Upper lobe of left lung (tissue), 4 donors: ENCODE measurements at regions not wholly inside any gene's neighbourhood (a gene's known extent, or its start where the extent isn't known, plus 50 kb on each side); places are given as distances from the start of the nearest gene placed in this dataset.

Source experiments
- POLR2A ChIP-seq, 4 donors: fragments of 450-650 bp; IDR thresholded peaks; one replicate each; pipeline ENCODE4 v1.5.1; 2016 to 2017; ENCODE audit warnings: antibody characterized with exemption in 4 of 4, mild to moderate bottlenecking in 2 of 4
- TF ChIP-seq, protein P1 (sequence below), 6 experiments: fragments of 450-650 bp in 4 of 6; fragments of 200-600 bp in 2 of 6; sonication (generic) in 2 of 6; IDR thresholded peaks; one replicate each; pipeline ENCODE4 v1.5.1; 2016 to 2019; ENCODE audit warnings: antibody characterized with exemption in 6 of 6

DNA sequence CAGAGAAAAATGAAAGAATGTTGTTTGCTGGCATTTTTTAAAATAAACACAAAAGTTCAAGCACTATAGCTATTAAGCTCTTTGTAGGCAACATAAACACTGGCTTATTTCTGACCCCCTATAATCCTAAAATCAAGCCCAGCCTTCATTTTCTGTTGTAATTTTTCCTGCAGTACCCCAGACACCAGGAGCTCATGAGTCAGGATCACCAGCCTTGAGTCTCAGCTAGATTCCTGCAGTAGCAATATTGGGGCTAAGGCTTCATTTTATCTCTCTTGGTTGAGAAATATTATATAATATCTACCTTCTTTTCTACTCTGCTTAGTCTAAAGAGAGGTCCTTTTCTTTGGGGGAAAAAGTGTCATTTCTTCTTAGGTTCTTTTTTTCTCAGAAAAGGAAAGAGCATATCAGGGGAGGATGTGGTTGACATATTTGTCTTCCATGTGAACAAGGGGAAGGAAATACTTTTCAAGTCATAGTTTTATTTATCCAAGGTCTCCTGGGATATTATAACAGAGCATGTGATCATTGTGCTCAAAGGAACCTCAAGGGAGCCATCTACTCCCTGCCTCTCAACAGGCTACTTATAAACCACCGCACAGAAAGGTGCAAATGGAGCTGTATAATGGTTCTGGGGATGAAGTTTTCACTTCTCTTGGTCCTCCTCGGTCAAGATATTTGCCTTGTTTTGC, 678.3 kb upstream of the NR3C2 start:
- TF ChIP-seq POLR2A (IDR thresholded peaks at IDR 0.05): no peak
- TF ChIP-seq, protein P1, sequence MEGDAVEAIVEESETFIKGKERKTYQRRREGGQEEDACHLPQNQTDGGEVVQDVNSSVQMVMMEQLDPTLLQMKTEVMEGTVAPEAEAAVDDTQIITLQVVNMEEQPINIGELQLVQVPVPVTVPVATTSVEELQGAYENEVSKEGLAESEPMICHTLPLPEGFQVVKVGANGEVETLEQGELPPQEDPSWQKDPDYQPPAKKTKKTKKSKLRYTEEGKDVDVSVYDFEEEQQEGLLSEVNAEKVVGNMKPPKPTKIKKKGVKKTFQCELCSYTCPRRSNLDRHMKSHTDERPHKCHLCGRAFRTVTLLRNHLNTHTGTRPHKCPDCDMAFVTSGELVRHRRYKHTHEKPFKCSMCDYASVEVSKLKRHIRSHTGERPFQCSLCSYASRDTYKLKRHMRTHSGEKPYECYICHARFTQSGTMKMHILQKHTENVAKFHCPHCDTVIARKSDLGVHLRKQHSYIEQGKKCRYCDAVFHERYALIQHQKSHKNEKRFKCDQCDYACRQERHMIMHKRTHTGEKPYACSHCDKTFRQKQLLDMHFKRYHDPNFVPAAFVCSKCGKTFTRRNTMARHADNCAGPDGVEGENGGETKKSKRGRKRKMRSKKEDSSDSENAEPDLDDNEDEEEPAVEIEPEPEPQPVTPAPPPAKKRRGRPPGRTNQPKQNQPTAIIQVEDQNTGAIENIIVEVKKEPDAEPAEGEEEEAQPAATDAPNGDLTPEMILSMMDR (IDR thresholded peaks at IDR 0.05): no peak
